Testis (tissue), 2 donors: ENCODE measurements at regions not wholly inside any gene's neighbourhood (a gene's known extent, or its start where the extent isn't known, plus 50 kb on each side); places are given as distances from the start of the nearest gene placed in this dataset.
"Not testable (repeated sequence)": the region's sequence is repeated elsewhere in the genome, so short reads cannot be mapped to it uniquely, and the experiment has no call there.

Experiments
- DNase-seq: peaks from one replicate; pipeline ENCODE4 v3.0.0-alpha.2; 2019
- H3K27ac ChIP-seq, 2 donors: fragments of 200-600 bp; sonication (generic); one replicate each; pipeline ENCODE4 v1.5.1; 2019
- H3K27me3 ChIP-seq: fragments of 200-600 bp; sonication (generic); one replicate; pipeline ENCODE4 v1.5.1; 2019
- H3K36me3 ChIP-seq: fragments of 200-600 bp; sonication (generic); one replicate; pipeline ENCODE4 v1.5.1; 2017; ENCODE audit warnings: low read depth; ENCODE audit errors: missing control alignments
- H3K4me1 ChIP-seq: fragments of 200-600 bp; sonication (generic); one replicate; pipeline ENCODE4 v1.5.1; 2019
- H3K4me3 ChIP-seq, 2 donors: fragments of 200-600 bp; sonication (generic); one replicate each; pipeline ENCODE4 v1.5.1; 2017 to 2019
- H3K9me3 ChIP-seq: fragments of 200-600 bp; sonication (generic); one replicate; pipeline ENCODE4 v1.5.1; 2017
- CTCF ChIP-seq, 3 experiments: fragments of 450-650 bp in 2 of 3; fragments of 200-600 bp in 1 of 3; sonication (generic) in 1 of 3; IDR thresholded peaks; one replicate each; pipeline ENCODE4 v1.5.1; 2016 to 2019; ENCODE audit warnings: antibody characterized with exemption in 3 of 3, mild to moderate bottlenecking in 2 of 3, moderate library complexity in 1 of 3
- POLR2A ChIP-seq: fragments of 450-650 bp; IDR thresholded peaks from one replicate; pipeline ENCODE4 v1.6.1; 2017; ENCODE audit warnings: antibody characterized with exemption, mild to moderate bottlenecking, moderate library complexity
- WGBS, 2 donors: methylation state at CpG; one replicate each; pipeline ENCODE4 v1.1.5; 2018; 5-methylcytosine and 5-hydroxymethylcytosine counted together
- intact Hi-C: fragments of 100-400 bp; cut with DNase I; formaldehyde crosslinking; loops from one replicate; pipeline ENCODE4 v1.15.1; 2023; ENCODE audit warnings: low total_unique reads

DNA sequence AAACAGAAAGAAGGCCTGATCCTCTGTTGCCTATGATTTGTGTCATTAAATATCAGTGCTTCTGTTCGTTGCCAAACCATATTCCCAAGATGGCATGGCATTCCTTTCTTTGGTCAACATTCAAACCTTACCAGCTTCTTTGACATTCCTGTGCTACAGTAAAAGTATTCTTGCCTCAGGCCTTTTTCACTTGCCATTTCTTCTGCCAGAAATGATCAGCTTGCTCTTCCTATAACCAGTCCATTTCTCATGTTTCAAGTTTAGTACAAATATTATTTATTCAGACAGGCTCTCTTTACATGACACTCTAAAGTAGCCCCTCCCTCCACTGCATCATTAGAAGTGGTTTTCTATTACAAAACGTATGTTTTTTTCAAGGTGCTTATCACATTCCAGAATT is 278.3 kb downstream of the KCNJ2 start:
- Histone ChIP-seq H3K4me1 (no peaks in the 10 kb centered on the region), H3K4me3 (no peak overlapping the region), H3K27ac (no peak overlapping the region), H3K36me3 (no peaks in the 10 kb centered on the region), H3K27me3 (no peaks in the 10 kb centered on the region), H3K9me3 (no peaks in the 10 kb centered on the region)
- DNase-seq, result no peak
- TF ChIP-seq CTCF (IDR thresholded peaks at IDR 0.05) (no peak), POLR2A (no peak)
- 69 to 86% methylated on average over 2 of the region's 2 CpGs for WGBS, 2 donors
- intact Hi-C loops, result no loop called here

- H3K27ac ChIP-seq, H3K27me3 ChIP-seq, H3K4me3 ChIP-seq, intact Hi-C loops, H3K9me3 ChIP-seq, H3K4me1 ChIP-seq, H3K36me3 ChIP-seq, DNase-seq: not testable (repeated sequence)
- WGBS, 2 donors, result 94 to 96% methylated on average over 12 of the region's 12 CpGs
These were observed 283.7 kb downstream of the KCNJ2 start for GRCh38 chr17:70453075-70453474.

GRCh38 chr17:70454377-70454776 is 285.0 kb downstream of the KCNJ2 start:
- no peaks in the 10 kb centered on the region for H3K36me3 ChIP-seq
- intact Hi-C loops, result no loop called here
- no peaks in the 10 kb centered on the region for H3K27me3 ChIP-seq
- TF ChIP-seq POLR2A (no peak), CTCF (IDR thresholded peaks at IDR 0.05) (no peak)
- no peak overlapping the region for H3K4me3 ChIP-seq
- DNase-seq, result no peak
- no peak overlapping the region for H3K27ac ChIP-seq
- 90 to 91% methylated on average over 4 of the region's 4 CpGs for WGBS, 2 donors
- no peaks in the 10 kb centered on the region for H3K9me3 ChIP-seq
- H3K4me1 ChIP-seq, result no peaks in the 10 kb centered on the region

DNA sequence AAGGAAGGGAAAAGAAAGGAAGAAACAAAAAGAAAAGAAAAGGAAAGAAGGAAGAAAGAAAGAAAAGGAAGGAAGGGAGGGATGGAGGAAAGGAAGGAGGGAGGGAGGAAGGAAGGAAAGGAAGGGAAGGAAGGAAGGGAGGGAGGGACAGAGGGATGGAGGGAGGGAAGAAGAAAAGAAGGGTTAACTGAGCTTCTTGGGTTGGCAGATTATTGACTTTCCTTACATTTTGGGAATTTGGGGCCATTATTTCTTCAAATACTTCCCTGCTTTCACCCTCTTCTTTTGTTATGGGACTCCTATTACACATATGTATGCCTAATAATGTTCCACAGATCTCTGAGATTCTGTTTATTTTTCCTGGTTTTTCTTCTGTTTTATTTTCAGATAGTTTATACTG is 285.6 kb downstream of the KCNJ2 start:
- H3K36me3 ChIP-seq, result no peaks in the 10 kb centered on the region

DNA sequence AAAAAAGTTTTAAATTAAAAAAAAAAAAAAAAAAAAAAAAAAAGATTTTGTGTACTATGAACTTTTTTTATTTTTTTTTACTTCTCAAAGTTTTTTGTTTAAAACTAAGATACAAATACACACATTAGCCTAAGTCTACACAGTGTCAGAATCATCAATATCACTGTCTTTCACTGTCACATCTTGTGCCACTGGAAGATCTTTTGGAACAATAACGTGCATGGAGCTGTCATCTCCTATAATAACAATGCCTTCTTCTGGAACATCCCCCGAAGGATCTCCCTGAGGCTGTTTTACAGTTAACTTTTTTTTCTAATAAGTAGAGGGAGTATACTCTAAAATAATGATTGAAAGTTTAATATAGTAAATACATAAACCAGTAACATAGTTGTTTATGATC is 295.7 kb downstream of the KCNJ2 start:
- Histone ChIP-seq H3K4me1 (no peaks in the 10 kb centered on the region), H3K36me3 (no peaks in the 10 kb centered on the region), H3K27me3 (no peaks in the 10 kb centered on the region), H3K27ac (no peak overlapping the region), H3K9me3 (no peaks in the 10 kb centered on the region), H3K4me3 (no peak overlapping the region)
- no peak for DNase-seq
- intact Hi-C loops, result no loop called here
- 74 to 85% methylated on average over 2 of the region's 2 CpGs for WGBS, 2 donors
- no peak for TF ChIP-seq POLR2A
- TF ChIP-seq CTCF (IDR thresholded peaks at IDR 0.05), result no peak

More for the DNA sequence above, 285.6 kb downstream of the KCNJ2 start:
- Histone ChIP-seq H3K9me3 (no peaks in the 10 kb centered on the region), H3K4me1 (no peaks in the 10 kb centered on the region), H3K27me3 (no peaks in the 10 kb centered on the region), H3K4me3 (no peak overlapping the region), H3K27ac (no peak overlapping the region)
- DNase-seq, result no peak
- intact Hi-C loops, result no loop called here
- no peak for TF ChIP-seq CTCF (IDR thresholded peaks at IDR 0.05)
- no peak for TF ChIP-seq POLR2A
